Astrocyte (in vitro differentiated cells and primary cell): ENCODE measurements at regions not wholly inside any gene's neighbourhood (a gene's known extent, or its start where the extent isn't known, plus 50 kb on each side); places are given as distances from the start of the nearest gene placed in this dataset.

Experiments
- EZH2 ChIP-seq: IDR thresholded peaks from 2 replicates; pipeline ENCODE4 v1.6.1; 2012; ENCODE audit warnings: mild to moderate bottlenecking, low read length, inconsistent platforms; ENCODE audit not compliant: insufficient read depth
- TF ChIP-seq, protein P1 (sequence below): IDR thresholded peaks from 2 replicates; pipeline ENCODE4 v1.5.1; 2011; ENCODE audit warnings: low read depth, mild to moderate bottlenecking, inconsistent platforms, low read length, moderate library complexity; ENCODE audit not compliant: insufficient read depth

GRCh38 chr5:165143741-165144140 is 1638.3 kb downstream of the MAT2B start:
- TF ChIP-seq, protein P1, sequence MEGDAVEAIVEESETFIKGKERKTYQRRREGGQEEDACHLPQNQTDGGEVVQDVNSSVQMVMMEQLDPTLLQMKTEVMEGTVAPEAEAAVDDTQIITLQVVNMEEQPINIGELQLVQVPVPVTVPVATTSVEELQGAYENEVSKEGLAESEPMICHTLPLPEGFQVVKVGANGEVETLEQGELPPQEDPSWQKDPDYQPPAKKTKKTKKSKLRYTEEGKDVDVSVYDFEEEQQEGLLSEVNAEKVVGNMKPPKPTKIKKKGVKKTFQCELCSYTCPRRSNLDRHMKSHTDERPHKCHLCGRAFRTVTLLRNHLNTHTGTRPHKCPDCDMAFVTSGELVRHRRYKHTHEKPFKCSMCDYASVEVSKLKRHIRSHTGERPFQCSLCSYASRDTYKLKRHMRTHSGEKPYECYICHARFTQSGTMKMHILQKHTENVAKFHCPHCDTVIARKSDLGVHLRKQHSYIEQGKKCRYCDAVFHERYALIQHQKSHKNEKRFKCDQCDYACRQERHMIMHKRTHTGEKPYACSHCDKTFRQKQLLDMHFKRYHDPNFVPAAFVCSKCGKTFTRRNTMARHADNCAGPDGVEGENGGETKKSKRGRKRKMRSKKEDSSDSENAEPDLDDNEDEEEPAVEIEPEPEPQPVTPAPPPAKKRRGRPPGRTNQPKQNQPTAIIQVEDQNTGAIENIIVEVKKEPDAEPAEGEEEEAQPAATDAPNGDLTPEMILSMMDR: no peak
- TF ChIP-seq EZH2: no peak
